ENCODE measurements at regions not wholly inside any gene's neighbourhood (a gene's known extent, or its start where the extent isn't known, plus 50 kb on each side); places are given as distances from the start of the nearest gene placed in this dataset.

- TF ChIP-seq EZH2 (IDR thresholded peaks at IDR 0.05; ENCODE audit: low read length, unreplicated experiment), result no peak
- TF ChIP-seq, protein P1, sequence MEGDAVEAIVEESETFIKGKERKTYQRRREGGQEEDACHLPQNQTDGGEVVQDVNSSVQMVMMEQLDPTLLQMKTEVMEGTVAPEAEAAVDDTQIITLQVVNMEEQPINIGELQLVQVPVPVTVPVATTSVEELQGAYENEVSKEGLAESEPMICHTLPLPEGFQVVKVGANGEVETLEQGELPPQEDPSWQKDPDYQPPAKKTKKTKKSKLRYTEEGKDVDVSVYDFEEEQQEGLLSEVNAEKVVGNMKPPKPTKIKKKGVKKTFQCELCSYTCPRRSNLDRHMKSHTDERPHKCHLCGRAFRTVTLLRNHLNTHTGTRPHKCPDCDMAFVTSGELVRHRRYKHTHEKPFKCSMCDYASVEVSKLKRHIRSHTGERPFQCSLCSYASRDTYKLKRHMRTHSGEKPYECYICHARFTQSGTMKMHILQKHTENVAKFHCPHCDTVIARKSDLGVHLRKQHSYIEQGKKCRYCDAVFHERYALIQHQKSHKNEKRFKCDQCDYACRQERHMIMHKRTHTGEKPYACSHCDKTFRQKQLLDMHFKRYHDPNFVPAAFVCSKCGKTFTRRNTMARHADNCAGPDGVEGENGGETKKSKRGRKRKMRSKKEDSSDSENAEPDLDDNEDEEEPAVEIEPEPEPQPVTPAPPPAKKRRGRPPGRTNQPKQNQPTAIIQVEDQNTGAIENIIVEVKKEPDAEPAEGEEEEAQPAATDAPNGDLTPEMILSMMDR (conservative IDR thresholded peaks at IDR 0.05; ENCODE audit: low read depth, low read length), result no peak
These were observed 1771.1 kb downstream of the OLFM4 start for GRCh38 chr13:54799621-54800226.

Measured in PC-3 (cell line).